GM18868 (cell line): ENCODE measurements at regions not wholly inside any gene's neighbourhood (a gene's known extent, or its start where the extent isn't known, plus 50 kb on each side); places are given as distances from the start of the nearest gene placed in this dataset.
"Not testable (repeated sequence)": the region's sequence is repeated elsewhere in the genome, so short reads cannot be mapped to it uniquely, and the experiment has no call there.

Experiments
- ATAC-seq: cut with Tn5 transposase; IDR thresholded peaks from one replicate; pipeline ENCODE4 v1.9.1; 2021; ENCODE audit warnings: mild to moderate bottlenecking, moderate library complexity; ENCODE audit not compliant: unreplicated experiment

DNA sequence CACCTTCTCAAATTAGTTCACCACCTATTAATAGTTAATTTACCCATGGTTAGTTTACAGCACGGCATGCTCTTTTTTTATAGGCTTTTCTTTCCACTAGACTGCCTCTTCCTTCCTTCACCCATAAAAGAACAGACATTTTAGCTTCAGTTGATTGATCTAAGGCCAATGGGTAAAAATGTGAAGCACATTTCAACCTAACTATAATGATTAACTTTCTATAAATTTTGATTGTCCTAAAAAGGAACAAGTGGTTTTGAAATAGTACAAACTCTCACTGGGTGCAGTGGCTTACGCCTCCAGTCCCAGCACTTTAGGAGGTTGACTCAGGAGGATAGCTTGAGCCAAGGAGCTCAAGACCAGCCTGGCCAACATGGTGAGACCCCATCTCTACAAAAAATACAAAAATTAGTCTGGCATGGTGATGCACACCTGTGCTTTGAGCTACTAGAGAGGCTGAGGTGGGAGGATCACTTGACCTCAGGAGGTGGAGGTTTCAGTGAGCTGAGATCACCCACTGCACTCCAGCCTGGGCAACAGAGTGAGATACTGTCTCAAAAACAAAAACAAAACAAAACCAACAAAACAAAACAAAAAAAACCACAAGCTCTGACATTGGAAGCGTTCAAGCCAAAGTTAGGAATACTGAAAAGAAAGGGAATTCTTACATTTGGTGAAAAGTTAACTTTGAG, 89.9 kb upstream of the FAT1 start:
- ATAC-seq, result no peak

- ATAC-seq, result no peak
Observed at GRCh38 chr4:186814535-186815070, 90.9 kb upstream of the FAT1 start.

- no peak for ATAC-seq
Observed at GRCh38 chr4:186819342-186820086, 95.9 kb upstream of the FAT1 start.

GRCh38 chr4:186820391-186820891, 96.8 kb upstream of the FAT1 start:
- ATAC-seq, result peak; percentile 46

- no peak for ATAC-seq
Observed at GRCh38 chr4:186823989-186824388, 100.3 kb upstream of the FAT1 start.

DNA sequence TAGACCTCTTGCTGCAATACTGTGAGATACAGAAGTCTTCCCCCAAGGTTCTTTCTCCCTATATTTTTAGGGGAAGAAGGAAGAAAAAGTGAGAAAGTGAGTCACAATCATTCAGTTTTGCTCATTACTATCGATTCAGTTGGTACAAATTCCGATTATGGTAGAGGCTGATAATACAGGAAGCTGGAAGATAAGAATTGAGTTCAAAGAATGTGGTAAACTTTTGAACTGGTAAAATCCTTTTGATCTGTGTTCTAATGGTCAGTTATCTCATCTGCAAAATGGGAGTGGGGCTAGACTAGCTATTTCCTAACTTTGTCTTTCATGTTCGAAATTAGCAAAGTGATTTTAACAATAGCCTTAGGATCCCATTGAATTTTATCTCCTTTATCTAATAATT, 101.4 kb upstream of the FAT1 start:
- no peak for ATAC-seq

- ATAC-seq, result no peak
Observed at GRCh38 chr4:186826006-186826405, 102.3 kb upstream of the FAT1 start.

DNA sequence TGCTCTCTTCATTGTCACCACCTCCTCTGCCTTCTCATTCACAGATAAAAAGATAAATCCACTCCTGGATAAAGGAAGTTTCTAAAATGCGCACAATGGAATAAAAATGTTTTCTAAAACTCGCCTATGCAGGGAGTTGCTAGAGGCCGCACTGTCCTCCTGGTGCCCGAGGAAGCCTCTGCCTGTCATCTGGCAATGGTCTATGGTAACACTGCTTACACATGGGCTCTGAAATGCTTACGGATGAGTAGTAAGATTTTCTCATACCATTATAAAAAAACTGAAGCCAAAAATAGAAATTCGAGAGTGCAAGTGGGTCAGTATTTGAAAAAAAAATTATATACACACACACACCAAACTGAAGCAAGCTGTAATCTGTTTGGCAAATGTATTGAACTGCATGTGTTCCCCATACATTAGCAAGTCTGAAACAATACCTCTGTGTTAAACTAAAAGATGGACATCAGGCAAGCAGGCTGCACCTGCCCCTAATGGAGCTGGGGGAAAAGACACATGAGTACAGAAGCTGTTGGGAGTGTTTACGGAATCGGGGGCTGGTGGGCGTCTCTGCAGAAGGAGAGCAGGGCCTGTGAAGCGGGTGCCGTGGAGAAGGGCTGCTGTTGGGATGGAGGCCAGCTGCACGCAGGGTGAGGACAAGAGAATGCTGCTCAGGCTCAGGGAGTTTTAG, 103.3 kb upstream of the FAT1 start:
- ATAC-seq, result no peak

- no peak for ATAC-seq
Observed at GRCh38 chr4:186827534-186827897, 103.9 kb upstream of the FAT1 start.

GRCh38 chr4:186829097-186829496, 105.4 kb upstream of the FAT1 start:
- ATAC-seq, result no peak

DNA sequence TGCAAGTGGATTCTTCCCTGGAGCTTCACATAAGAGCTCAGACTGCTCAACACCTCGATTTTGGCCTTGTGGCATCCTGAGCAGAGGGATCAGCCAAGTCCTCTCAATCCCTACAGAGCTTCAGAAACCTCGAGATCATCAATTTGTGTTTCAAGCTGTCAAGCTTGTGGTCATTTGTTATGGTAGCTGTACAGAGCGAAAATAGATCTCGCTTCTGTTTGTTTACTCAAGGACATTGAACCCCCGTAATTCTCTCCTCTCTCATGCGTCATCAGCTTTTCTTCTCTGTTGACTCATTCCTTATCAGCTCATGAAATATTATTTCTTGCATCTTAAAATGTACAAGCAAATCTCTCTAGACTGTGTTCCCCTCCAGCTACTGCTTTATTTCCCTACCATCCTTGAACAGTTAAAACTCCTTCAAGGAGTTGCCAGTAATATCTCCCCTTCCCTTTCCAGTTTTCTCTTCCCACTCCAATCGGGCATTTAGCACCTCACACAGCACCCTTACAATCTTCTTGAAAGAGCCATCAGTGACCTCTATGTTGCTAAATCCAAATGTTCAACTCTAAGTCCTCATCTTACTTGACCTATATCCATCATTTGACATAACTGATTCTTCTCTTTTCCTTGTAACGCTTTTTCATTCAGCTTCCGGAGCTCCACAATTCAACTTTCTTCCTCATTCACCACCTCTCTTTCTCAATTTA, 106.2 kb upstream of the FAT1 start:
- ATAC-seq, result no peak

DNA sequence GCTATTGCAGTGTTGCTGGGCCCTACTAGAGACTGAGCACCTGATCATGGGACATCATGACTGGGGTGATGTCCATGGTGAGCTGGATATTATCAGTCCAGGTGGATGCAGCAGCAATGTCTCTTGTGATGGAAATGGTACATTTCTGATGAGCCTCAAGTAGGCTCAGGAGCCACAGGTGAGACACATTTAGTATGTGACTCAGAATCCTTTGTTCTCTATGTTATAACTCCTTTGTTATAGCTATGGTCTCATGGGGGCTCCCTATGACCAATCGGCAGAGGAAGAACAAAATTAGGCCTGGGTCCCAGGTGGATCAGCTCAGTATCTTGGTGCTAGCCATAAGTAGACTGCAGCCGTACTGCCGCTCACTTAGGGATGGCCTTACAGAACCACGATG, 107.9 kb upstream of the FAT1 start:
- no peak for ATAC-seq

DNA sequence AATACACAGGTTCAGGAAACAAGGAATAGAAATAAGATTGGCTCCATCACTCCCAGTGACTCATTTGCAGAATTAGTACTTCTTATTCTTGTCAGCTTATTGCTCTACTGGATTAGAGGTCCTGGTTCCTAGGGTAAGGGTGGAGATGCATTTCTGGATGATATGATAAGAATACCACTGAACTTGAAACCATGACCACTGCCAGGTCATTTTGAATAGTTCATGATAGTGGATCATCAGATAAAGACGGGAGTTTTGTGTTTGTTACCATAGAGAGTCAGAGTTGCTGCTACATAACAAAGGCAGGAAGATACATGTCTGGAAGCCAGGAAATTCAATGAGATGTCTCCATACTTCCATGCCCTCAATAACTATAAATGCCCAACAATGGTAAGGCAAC, 109.2 kb upstream of the FAT1 start:
- ATAC-seq, result no peak

DNA sequence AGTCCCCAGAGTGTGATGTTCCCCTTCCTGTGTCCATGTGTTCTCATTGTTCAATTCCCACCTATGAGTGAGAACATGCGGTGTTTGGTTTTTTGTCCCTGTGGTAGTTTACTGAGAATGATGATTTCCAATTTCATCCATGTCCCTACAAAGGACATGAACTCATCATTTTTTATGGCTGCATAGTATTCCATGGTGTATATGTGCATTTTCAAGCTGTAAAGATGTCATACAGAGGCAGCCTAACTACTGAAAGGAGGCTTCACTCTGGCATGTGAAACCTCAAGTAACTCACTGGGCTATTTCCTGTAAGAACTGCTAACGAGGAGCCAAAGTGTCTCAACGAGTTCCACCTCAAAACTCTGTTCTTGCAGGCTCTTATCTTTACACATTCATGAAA, 113.8 kb upstream of the FAT1 start:
- not testable (repeated sequence) for ATAC-seq

DNA sequence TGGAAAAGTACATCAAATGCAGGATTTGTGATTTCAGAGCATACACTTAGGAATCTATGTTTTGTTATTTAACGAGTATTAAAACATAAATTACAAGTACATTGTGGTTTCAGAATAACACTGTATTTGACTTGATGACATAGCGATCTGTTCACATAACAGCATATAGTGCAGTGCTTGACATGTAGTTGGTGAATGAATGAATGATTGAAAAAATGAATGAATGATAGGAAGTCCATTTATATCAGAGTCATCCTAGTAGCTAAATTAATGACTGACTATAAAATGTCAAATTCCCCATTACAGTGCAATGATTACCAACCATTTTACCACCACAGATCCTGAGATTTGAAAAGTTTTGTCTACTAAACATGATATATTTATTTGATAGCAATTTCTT, 114.6 kb upstream of the FAT1 start:
- no peak for ATAC-seq

DNA sequence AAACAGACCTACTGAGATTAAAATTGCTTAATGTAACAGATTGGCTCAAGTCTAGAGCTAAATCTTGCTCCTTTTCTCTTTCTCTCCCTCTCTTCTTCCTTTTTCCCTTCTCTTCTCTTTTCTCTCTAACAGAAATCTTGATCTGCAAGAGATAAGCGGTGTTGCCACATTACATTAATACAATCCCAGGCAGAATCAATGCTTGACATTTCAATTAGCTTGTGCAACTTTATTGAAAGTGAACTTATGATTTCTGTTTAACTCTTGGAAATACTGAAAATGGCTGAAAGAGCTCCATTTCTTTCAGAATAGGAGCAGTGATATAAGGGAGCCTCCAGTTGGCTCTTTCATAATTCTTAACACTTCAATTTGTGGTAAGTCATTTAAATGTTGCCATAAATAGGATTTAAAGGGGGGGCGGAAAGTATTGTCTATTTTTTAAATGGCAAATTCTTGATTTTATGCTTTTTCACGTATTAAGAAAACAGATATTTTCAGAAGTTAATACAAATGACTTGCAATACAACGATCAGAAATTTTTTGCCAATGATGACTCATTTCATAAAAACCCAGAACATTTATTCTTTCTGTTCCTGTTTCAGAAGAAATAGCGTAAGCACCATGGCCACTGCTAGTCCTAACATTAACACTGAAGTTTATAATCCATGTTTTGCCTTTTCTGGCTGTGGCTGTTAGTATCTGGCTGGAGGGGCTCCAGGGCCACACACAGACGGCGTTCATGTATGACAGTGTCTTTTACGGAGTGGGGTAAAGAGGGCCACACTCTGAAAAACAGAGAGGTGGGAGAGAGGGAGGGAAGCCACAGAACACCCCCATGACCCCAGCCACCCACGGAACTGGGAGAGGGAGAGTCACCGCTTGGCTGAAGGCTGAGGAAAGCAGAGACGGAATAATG, 115.7 kb upstream of the FAT1 start:
- peak; percentile 98 for ATAC-seq

GRCh38 chr4:186840222-186840701, 116.6 kb upstream of the FAT1 start:
- ATAC-seq, result no peak

DNA sequence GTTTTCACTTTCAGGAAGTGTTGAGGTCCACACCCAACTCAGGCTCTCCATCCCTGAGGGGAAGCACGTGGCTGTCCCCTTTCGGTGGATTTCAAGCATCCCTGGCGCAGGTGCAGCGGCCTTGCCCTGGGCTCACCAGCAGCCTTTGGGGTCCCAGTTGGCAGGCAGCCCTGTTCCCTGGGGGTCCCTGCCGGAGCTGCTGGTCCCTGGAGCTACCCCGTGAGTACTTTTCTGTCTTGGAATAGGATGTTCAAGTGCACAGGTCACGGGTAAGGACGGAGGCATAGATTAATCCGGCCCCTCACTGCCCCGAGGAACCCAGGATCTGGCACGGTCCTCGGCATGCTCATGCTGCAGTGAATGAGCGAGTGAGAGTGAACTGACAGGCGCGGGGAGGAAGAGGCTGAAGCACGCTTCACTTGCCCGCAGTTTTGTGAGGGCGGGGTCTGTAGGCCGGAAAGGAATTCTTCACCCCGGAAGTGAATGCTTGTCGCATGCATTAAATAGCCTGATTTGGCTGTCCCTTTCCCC, 117.2 kb upstream of the FAT1 start:
- ATAC-seq, result no peak

- no peak for ATAC-seq
Observed at GRCh38 chr4:186844059-186844681, 120.5 kb upstream of the FAT1 start.
